Peyer's patch (tissue), 4 donors: ENCODE measurements at regions not wholly inside any gene's neighbourhood (a gene's known extent, or its start where the extent isn't known, plus 50 kb on each side); places are given as distances from the start of the nearest gene placed in this dataset.

ENCODE experiments used
- POLR2A ChIP-seq, 2 donors: fragments of 450-650 bp; IDR thresholded peaks; one replicate each; pipeline ENCODE4 v1.5.1; 2017; ENCODE audit warnings: antibody characterized with exemption in 2 of 2, mild to moderate bottlenecking in 2 of 2, moderate library complexity in 2 of 2
- TF ChIP-seq, protein P1 (sequence below), 6 experiments: fragments of 450-650 bp in 4 of 6; fragments of 200-600 bp in 2 of 6; sonication (generic) in 1 of 6; IDR thresholded peaks; one replicate each; pipeline ENCODE4 v1.5.1; 2017 to 2019; ENCODE audit warnings: antibody characterized with exemption in 6 of 6, mild to moderate bottlenecking in 3 of 6, moderate library complexity in 1 of 6

DNA sequence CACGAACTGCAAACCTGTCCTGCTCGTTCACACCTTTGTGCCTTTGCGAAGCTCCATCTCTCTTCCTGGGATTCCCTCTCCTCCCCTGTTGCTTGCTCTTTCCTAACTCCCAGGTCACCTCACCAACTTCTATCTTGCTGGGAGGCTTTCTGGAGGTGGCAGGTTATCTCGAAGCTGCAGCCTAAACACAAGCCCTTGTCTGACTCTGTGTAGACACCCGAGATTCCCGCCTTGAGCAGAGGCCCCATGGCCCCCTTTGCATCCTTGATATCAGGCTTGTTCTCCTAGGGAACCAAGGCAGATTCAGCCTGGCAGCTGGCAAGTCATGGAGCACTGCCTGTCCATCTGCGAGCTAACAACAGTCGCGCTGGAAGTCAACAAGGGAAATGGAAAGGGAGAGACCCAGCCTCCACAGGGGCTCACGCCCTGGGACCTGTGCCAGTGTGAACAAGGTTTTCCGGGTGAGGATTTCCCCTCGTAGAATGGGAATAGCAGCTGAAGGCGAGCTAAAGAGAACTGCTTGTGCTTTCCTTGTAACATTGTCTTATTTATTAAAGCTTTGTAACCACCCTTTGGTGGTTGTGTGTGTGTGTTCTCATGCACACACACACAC lies 109.5 kb upstream of the JUN start:
- TF ChIP-seq POLR2A (IDR thresholded peaks at IDR 0.05) = no peak
- TF ChIP-seq, protein P1, sequence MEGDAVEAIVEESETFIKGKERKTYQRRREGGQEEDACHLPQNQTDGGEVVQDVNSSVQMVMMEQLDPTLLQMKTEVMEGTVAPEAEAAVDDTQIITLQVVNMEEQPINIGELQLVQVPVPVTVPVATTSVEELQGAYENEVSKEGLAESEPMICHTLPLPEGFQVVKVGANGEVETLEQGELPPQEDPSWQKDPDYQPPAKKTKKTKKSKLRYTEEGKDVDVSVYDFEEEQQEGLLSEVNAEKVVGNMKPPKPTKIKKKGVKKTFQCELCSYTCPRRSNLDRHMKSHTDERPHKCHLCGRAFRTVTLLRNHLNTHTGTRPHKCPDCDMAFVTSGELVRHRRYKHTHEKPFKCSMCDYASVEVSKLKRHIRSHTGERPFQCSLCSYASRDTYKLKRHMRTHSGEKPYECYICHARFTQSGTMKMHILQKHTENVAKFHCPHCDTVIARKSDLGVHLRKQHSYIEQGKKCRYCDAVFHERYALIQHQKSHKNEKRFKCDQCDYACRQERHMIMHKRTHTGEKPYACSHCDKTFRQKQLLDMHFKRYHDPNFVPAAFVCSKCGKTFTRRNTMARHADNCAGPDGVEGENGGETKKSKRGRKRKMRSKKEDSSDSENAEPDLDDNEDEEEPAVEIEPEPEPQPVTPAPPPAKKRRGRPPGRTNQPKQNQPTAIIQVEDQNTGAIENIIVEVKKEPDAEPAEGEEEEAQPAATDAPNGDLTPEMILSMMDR (IDR thresholded peaks at IDR 0.05) = no peak
